ENCODE measurements at regions not wholly inside any gene's neighbourhood (a gene's known extent, or its start where the extent isn't known, plus 50 kb on each side); places are given as distances from the start of the nearest gene placed in this dataset.
"Not testable (repeated sequence)": the region's sequence is repeated elsewhere in the genome, so short reads cannot be mapped to it uniquely, and the experiment has no call there.

DNA sequence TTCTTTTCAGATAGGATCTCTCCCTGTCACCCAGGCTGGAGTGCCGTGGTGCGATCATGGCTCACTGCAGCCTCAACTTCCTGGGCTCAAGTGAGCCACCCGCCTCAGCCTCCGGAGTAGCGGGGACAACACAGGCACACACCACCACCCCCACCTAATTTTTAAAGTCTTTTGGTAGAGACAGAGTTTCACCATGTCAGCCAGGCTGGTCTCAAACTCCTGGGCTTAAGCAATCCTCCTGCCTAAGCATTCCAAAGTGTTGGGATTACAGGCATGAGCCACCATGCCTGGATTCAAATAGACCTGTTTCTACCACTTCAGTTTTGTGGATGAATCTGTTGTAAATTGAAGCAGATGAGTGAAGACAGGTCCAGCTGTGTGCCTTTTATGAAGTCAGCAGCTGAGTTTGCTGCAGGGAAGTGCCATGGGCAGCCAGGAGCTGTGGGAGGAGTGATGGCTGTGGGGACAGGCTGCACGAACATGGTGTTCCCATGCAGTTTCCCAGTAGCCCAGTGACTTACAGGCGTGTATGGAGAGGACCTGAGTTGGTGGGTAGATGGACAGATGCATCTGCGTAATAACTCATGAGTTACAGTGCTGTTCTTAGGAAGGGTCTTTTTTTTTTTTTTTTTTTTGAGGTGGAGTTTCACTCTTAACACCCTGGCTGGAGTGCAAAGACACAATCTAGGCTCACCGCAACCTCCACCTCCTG is 4476.4 kb upstream of the OR11H1 start:
- not testable (repeated sequence) for H3K4me2 ChIP-seq; H3K36me3 ChIP-seq (ENCODE audit: insufficient read depth); H3K4me3 ChIP-seq (IDR thresholded peaks at IDR 0.05; ENCODE audit: insufficient read depth, low read depth, low read length); H3K27me3 ChIP-seq (ENCODE audit: insufficient read depth, low read depth); H4K20me1 ChIP-seq (ENCODE audit: insufficient read depth); H3K79me2 ChIP-seq (ENCODE audit: insufficient read depth, low read depth); H3K9ac ChIP-seq; H3K4me1 ChIP-seq (ENCODE audit: low read depth, poor library complexity, severe bottlenecking); H2AFZ ChIP-seq (ENCODE audit: low read depth); H3K27ac ChIP-seq

DNA sequence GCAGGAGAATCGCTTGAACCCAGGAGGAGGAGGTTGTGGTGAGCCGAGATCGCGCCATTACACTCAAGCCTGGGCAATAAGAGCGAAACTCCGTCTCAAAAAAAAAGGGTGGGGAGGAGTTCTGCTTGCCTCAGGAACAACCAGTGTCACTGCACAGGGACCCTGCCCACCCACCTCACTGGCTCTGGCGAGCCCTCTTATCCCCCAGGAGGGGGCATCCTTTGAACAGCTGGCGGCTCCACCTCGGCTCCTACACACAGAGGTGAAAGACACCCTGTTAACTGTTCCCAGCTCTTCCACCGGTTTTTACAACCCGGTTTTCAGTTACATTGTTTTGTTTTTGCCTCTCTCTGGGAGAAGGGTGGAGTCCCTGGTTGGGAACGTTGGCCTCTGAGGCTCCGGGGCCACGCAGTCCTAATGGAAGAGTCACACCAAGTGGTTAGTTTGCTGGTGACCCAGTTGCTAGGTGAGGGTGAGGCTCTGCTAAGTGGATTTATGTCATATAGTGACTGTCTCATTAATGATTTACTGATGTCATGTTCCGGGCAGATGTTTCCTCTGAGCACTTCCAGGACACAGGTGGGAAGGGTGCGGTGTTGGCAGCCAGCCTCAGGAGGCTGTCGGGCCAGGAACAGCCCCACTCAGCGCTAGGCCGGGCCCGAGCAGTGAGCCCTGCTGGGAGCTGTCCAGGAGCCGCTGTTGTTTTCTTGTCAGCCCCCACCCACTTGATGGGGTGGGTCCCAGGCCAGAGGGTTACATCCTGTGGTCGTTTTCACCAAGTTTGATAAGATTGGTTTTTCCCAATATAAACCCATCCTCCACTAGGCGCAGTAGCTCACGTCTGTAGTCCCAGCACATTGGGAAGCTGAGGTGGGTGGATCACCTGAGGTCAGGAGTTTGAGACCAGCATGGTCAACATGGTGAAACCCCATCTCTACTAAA is 4474.3 kb upstream of the OR11H1 start:
- H2AFZ ChIP-seq (ENCODE audit: low read depth); H3K79me2 ChIP-seq (ENCODE audit: insufficient read depth, low read depth); H3K36me3 ChIP-seq (ENCODE audit: insufficient read depth); H3K4me1 ChIP-seq (ENCODE audit: low read depth, poor library complexity, severe bottlenecking); H3K4me3 ChIP-seq (IDR thresholded peaks at IDR 0.05; ENCODE audit: insufficient read depth, low read depth, low read length); H4K20me1 ChIP-seq (ENCODE audit: insufficient read depth); H3K9ac ChIP-seq; H3K27ac ChIP-seq; H3K27me3 ChIP-seq (ENCODE audit: insufficient read depth, low read depth); H3K4me2 ChIP-seq: not testable (repeated sequence)

- H3K4me2 ChIP-seq; H3K9ac ChIP-seq; H3K27me3 ChIP-seq (ENCODE audit: insufficient read depth, low read depth); H3K4me3 ChIP-seq (IDR thresholded peaks at IDR 0.05; ENCODE audit: insufficient read depth, low read depth, low read length); H3K4me1 ChIP-seq (ENCODE audit: low read depth, poor library complexity, severe bottlenecking); H4K20me1 ChIP-seq (ENCODE audit: insufficient read depth); H3K27ac ChIP-seq; H3K36me3 ChIP-seq (ENCODE audit: insufficient read depth); H2AFZ ChIP-seq (ENCODE audit: low read depth); H3K79me2 ChIP-seq (ENCODE audit: insufficient read depth, low read depth): not testable (repeated sequence)
Observed at GRCh38 chr22:11054681-11055080, 4473.3 kb upstream of the OR11H1 start.

- not testable (repeated sequence) for H2AFZ ChIP-seq (ENCODE audit: low read depth); H3K36me3 ChIP-seq (ENCODE audit: insufficient read depth); H3K27ac ChIP-seq; H3K9ac ChIP-seq; H3K27me3 ChIP-seq (ENCODE audit: insufficient read depth, low read depth); H3K4me2 ChIP-seq; H4K20me1 ChIP-seq (ENCODE audit: insufficient read depth); H3K79me2 ChIP-seq (ENCODE audit: insufficient read depth, low read depth); H3K4me1 ChIP-seq (ENCODE audit: low read depth, poor library complexity, severe bottlenecking); H3K4me3 ChIP-seq (IDR thresholded peaks at IDR 0.05; ENCODE audit: insufficient read depth, low read depth, low read length)
Observed at GRCh38 chr22:11055176-11055575, 4472.8 kb upstream of the OR11H1 start.

GRCh38 chr22:11057955-11058547 is 4469.9 kb upstream of the OR11H1 start:
- H3K4me3 ChIP-seq (IDR thresholded peaks at IDR 0.05; ENCODE audit: insufficient read depth, low read depth, low read length); H4K20me1 ChIP-seq (ENCODE audit: insufficient read depth): not testable (repeated sequence)

GRCh38 chr22:11059129-11059528 is 4468.9 kb upstream of the OR11H1 start:
- H4K20me1 ChIP-seq (ENCODE audit: insufficient read depth); H3K36me3 ChIP-seq (ENCODE audit: insufficient read depth); H3K4me1 ChIP-seq (ENCODE audit: low read depth, poor library complexity, severe bottlenecking); H3K27me3 ChIP-seq (ENCODE audit: insufficient read depth, low read depth); H3K4me2 ChIP-seq; H2AFZ ChIP-seq (ENCODE audit: low read depth); H3K27ac ChIP-seq; H3K9ac ChIP-seq; H3K4me3 ChIP-seq (IDR thresholded peaks at IDR 0.05; ENCODE audit: insufficient read depth, low read depth, low read length); H3K79me2 ChIP-seq (ENCODE audit: insufficient read depth, low read depth): not testable (repeated sequence)

More at GRCh38 chr22:11057955-11058547, 4469.9 kb upstream of the OR11H1 start:
- H3K27me3 ChIP-seq (ENCODE audit: insufficient read depth, low read depth); H3K4me1 ChIP-seq (ENCODE audit: low read depth, poor library complexity, severe bottlenecking); H3K9ac ChIP-seq; H3K36me3 ChIP-seq (ENCODE audit: insufficient read depth); H3K27ac ChIP-seq; H3K79me2 ChIP-seq (ENCODE audit: insufficient read depth, low read depth); H2AFZ ChIP-seq (ENCODE audit: low read depth); H3K4me2 ChIP-seq: not testable (repeated sequence)

DNA sequence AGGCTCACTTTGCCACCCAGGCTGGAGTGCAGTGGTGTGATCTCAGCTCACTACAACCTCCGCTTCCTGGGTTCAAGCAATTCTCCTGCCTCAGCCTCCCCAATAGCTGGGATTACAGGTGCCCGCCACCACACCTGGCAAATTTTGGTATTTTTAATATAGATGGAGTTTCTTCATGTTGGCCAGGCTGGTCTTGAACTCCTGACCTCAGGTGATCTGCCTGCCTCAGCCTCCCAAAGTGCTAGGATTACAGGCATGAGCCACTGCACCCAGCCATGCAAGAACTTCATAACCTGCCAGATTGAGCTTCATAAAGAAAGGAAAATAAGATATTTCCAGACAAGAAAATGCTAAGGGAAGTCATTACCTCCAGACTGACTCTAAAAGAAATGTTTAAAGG is 4467.2 kb upstream of the OR11H1 start:
- H3K4me1 ChIP-seq (ENCODE audit: low read depth, poor library complexity, severe bottlenecking); H4K20me1 ChIP-seq (ENCODE audit: insufficient read depth); H3K79me2 ChIP-seq (ENCODE audit: insufficient read depth, low read depth); H3K27me3 ChIP-seq (ENCODE audit: insufficient read depth, low read depth); H3K27ac ChIP-seq; H3K36me3 ChIP-seq (ENCODE audit: insufficient read depth); H3K4me2 ChIP-seq; H3K4me3 ChIP-seq (IDR thresholded peaks at IDR 0.05; ENCODE audit: insufficient read depth, low read depth, low read length); H2AFZ ChIP-seq (ENCODE audit: low read depth); H3K9ac ChIP-seq: not testable (repeated sequence)

DNA sequence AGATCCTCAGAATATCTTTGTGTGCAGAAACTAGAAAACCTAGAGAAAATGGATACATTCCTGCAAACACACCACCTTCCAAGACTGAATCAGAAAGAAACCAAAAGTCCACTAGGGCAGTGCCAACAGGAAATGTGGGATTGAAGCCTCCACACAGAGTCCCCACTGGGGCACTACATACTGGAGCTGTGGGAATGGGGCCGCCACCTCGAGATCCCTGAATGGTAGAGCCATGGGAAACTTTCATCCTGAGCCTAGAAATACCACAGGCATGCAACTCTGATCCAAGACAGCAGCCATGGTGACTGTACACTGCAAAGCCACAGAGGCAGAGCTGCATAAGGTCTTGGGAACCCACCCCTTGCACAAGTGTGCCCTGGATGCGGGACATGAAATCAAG is 4465.5 kb upstream of the OR11H1 start:
- H3K4me1 ChIP-seq (ENCODE audit: low read depth, poor library complexity, severe bottlenecking); H3K27ac ChIP-seq; H3K4me2 ChIP-seq; H4K20me1 ChIP-seq (ENCODE audit: insufficient read depth); H3K27me3 ChIP-seq (ENCODE audit: insufficient read depth, low read depth); H3K79me2 ChIP-seq (ENCODE audit: insufficient read depth, low read depth); H3K36me3 ChIP-seq (ENCODE audit: insufficient read depth); H2AFZ ChIP-seq (ENCODE audit: low read depth); H3K4me3 ChIP-seq (IDR thresholded peaks at IDR 0.05; ENCODE audit: insufficient read depth, low read depth, low read length); H3K9ac ChIP-seq: not testable (repeated sequence)

GRCh38 chr22:11063022-11063685 is 4464.8 kb upstream of the OR11H1 start:
- H3K79me2 ChIP-seq (ENCODE audit: insufficient read depth, low read depth); H3K4me3 ChIP-seq (IDR thresholded peaks at IDR 0.05; ENCODE audit: insufficient read depth, low read depth, low read length); H3K36me3 ChIP-seq (ENCODE audit: insufficient read depth); H3K9ac ChIP-seq; H2AFZ ChIP-seq (ENCODE audit: low read depth); H3K27me3 ChIP-seq (ENCODE audit: insufficient read depth, low read depth); H3K4me1 ChIP-seq (ENCODE audit: low read depth, poor library complexity, severe bottlenecking); H3K27ac ChIP-seq; H3K4me2 ChIP-seq; H4K20me1 ChIP-seq (ENCODE audit: insufficient read depth): not testable (repeated sequence)

DNA sequence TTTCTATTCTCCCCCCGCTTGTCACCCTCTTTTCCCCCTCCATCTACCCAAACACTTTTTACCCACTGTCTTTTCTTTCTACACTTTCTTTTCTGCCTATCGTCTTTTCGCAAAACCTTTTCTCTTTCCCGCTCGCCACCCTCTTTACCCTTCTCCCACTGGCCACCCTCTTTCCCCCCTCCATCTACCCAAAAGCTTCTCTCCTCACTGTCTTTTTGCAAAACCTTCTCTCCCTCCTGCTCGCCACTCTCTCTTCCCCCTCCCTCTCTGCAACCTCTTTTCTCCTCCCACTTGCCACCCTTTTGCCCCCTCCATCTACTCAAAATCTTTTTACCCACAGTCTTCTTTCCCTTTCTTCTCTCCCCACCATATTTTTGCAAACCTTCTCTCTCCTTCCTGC is 4462.8 kb upstream of the OR11H1 start:
- not testable (repeated sequence) for H3K27ac ChIP-seq; H3K4me2 ChIP-seq; H2AFZ ChIP-seq (ENCODE audit: low read depth); H3K79me2 ChIP-seq (ENCODE audit: insufficient read depth, low read depth); H4K20me1 ChIP-seq (ENCODE audit: insufficient read depth); H3K4me1 ChIP-seq (ENCODE audit: low read depth, poor library complexity, severe bottlenecking); H3K27me3 ChIP-seq (ENCODE audit: insufficient read depth, low read depth); H3K4me3 ChIP-seq (IDR thresholded peaks at IDR 0.05; ENCODE audit: insufficient read depth, low read depth, low read length); H3K36me3 ChIP-seq (ENCODE audit: insufficient read depth); H3K9ac ChIP-seq
